ENCODE measurements at regions not wholly inside any gene's neighbourhood (a gene's known extent, or its start where the extent isn't known, plus 50 kb on each side); places are given as distances from the start of the nearest gene placed in this dataset.

DNA sequence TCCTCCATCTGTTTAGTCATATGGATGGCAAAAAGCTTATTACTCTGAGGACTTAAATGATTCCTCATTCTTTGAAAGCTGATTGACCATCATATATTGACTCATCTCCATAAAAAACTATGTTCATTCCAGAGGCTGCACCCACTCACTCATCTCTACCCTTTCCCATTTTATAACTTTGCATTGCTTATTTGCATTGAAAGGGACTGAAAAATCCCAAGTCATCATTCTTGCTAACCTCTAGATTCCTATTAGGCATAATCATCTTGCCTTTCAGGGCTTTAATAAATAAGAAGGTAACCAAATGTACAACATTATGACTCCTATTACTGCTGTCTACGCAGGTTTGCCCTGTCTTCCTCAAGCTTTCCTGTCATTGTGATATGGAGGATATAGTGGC, 1180.3 kb upstream of the B3GALT2 start:
- no peaks in the 10 kb centered on the region for H3K4me1 ChIP-seq (ENCODE audit: insufficient read depth, low read length)
- H3K4me3 ChIP-seq (ENCODE audit: low read depth in 1 of 2, low read length in 2 of 2), result no peak overlapping the region
- DNase-seq (no peak), ATAC-seq (ENCODE audit: insufficient read depth, low read depth) (no peak)
- H3K79me2 ChIP-seq (ENCODE audit: insufficient read depth, low read length), result no peaks in the 10 kb centered on the region
- H3K9ac ChIP-seq (ENCODE audit: low read depth, low read length), result no peak overlapping the region
- no peak overlapping the region for H2AFZ ChIP-seq (ENCODE audit: low read depth, low read length)
- no peak overlapping the region for H3K4me2 ChIP-seq (ENCODE audit: insufficient read depth, low read length)
- no peaks in the 10 kb centered on the region for H3K36me3 ChIP-seq (ENCODE audit: insufficient read depth, low read length)
- no peaks in the 10 kb centered on the region for H4K20me1 ChIP-seq (ENCODE audit: insufficient read depth, low read length)
- no peaks in the 10 kb centered on the region for H3K27me3 ChIP-seq (ENCODE audit: insufficient read depth, low read length, poor library complexity)
- TF ChIP-seq EZH2 (IDR thresholded peaks at IDR 0.05; ENCODE audit: borderline replicate concordance, low read depth, low read length, severe bottlenecking), result no peak
- TF ChIP-seq, protein P1, sequence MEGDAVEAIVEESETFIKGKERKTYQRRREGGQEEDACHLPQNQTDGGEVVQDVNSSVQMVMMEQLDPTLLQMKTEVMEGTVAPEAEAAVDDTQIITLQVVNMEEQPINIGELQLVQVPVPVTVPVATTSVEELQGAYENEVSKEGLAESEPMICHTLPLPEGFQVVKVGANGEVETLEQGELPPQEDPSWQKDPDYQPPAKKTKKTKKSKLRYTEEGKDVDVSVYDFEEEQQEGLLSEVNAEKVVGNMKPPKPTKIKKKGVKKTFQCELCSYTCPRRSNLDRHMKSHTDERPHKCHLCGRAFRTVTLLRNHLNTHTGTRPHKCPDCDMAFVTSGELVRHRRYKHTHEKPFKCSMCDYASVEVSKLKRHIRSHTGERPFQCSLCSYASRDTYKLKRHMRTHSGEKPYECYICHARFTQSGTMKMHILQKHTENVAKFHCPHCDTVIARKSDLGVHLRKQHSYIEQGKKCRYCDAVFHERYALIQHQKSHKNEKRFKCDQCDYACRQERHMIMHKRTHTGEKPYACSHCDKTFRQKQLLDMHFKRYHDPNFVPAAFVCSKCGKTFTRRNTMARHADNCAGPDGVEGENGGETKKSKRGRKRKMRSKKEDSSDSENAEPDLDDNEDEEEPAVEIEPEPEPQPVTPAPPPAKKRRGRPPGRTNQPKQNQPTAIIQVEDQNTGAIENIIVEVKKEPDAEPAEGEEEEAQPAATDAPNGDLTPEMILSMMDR (IDR thresholded peaks at IDR 0.05; ENCODE audit: borderline replicate concordance, extremely low read depth, low read length, poor library complexity, severe bottlenecking), result no peak
- H3K9me3 ChIP-seq (ENCODE audit: insufficient read depth, low read length, severe bottlenecking), result no peaks in the 10 kb centered on the region
- H3K27ac ChIP-seq (ENCODE audit: low read length), result no peak overlapping the region

DNA sequence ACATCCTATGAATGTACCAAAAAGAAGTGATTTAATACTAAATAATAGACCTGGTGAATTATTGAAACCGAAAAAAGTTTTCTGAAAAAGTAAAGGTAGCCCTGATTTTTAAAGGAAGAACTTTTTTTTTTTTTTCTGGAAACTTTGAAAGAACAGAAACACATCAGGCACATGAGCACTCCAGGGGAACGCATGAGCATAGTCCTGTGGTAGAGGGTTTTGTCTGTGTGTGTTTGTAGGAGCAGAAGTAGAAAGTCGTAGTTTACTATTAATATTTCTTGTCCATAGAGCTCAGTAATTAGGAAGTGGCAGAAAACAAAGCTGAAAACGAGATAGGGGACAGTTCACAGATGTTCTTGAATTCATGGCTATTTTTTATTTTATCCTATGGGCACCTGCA, 1175.9 kb upstream of the B3GALT2 start:
- no peak for DNase-seq
- no peaks in the 10 kb centered on the region for H3K27me3 ChIP-seq (ENCODE audit: insufficient read depth, low read length, poor library complexity)
- H3K27ac ChIP-seq (ENCODE audit: low read length), result no peak overlapping the region
- no peak overlapping the region for H3K4me3 ChIP-seq (ENCODE audit: low read depth in 1 of 2, low read length in 2 of 2)
- no peak overlapping the region for H3K4me2 ChIP-seq (ENCODE audit: insufficient read depth, low read length)
- H3K79me2 ChIP-seq (ENCODE audit: insufficient read depth, low read length), result no peaks in the 10 kb centered on the region
- no peak overlapping the region for H2AFZ ChIP-seq (ENCODE audit: low read depth, low read length)
- H3K9ac ChIP-seq (ENCODE audit: low read depth, low read length), result no peak overlapping the region
- no peaks in the 10 kb centered on the region for H4K20me1 ChIP-seq (ENCODE audit: insufficient read depth, low read length)
- H3K9me3 ChIP-seq (ENCODE audit: insufficient read depth, low read length, severe bottlenecking), result no peaks in the 10 kb centered on the region
- TF ChIP-seq, protein P1 (IDR thresholded peaks at IDR 0.05; ENCODE audit: borderline replicate concordance, extremely low read depth, low read length, poor library complexity, severe bottlenecking), result no peak
- no peak for TF ChIP-seq EZH2 (IDR thresholded peaks at IDR 0.05; ENCODE audit: borderline replicate concordance, low read depth, low read length, severe bottlenecking)
- no peaks in the 10 kb centered on the region for H3K36me3 ChIP-seq (ENCODE audit: insufficient read depth, low read length)
- no peak for ATAC-seq (ENCODE audit: insufficient read depth, low read depth)
- no peaks in the 10 kb centered on the region for H3K4me1 ChIP-seq (ENCODE audit: insufficient read depth, low read length)

DNA sequence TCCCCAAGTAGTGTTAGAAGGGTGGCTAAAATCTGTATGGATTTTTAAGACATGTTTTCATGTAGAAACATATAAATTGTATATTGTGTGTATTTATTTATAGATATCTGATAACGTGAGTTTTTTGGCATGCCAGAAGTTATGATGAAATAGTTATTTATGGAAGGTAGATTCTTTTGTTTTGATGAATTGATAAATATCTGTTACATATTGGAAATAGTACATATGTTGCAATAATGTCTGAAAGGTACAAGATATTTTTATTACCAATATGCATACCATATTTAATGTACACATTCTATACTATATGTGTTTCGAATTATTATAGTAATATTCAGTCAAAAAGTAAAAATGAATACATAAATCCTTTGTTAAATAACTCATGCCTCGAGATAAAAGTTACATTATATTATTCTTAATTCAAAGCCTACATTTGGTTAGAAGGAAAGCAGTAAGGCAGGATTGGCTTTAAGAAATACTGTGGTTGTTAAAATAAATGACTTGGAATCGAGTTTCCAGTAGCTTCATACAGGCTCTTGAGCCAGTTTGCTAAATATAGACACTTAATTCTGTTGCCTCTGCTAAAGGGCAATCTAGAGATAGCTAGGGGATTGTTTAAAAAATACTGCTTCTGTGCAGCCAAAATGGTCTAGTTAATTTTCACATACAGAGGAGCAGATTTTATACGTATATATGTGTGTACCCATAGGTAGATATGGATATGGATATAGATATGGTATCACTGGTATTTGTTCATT, 1175.1 kb upstream of the B3GALT2 start:
- Histone ChIP-seq H2AFZ (ENCODE audit: low read depth, low read length) (no peak overlapping the region), H3K4me1 (ENCODE audit: insufficient read depth, low read length) (no peaks in the 10 kb centered on the region), H4K20me1 (ENCODE audit: insufficient read depth, low read length) (no peaks in the 10 kb centered on the region), H3K36me3 (ENCODE audit: insufficient read depth, low read length) (no peaks in the 10 kb centered on the region), H3K9me3 (ENCODE audit: insufficient read depth, low read length, severe bottlenecking) (no peaks in the 10 kb centered on the region), H3K4me2 (ENCODE audit: insufficient read depth, low read length) (no peak overlapping the region), H3K27me3 (ENCODE audit: insufficient read depth, low read length, poor library complexity) (no peaks in the 10 kb centered on the region), H3K79me2 (ENCODE audit: insufficient read depth, low read length) (no peaks in the 10 kb centered on the region), H3K9ac (ENCODE audit: low read depth, low read length) (no peak overlapping the region), H3K27ac (ENCODE audit: low read length) (no peak overlapping the region), H3K4me3 (ENCODE audit: low read depth in 1 of 2, low read length in 2 of 2) (no peak overlapping the region)
- DNase-seq (no peak), ATAC-seq (ENCODE audit: insufficient read depth, low read depth) (no peak)
- TF ChIP-seq EZH2 (IDR thresholded peaks at IDR 0.05; ENCODE audit: borderline replicate concordance, low read depth, low read length, severe bottlenecking), result no peak
- TF ChIP-seq, protein P1 (IDR thresholded peaks at IDR 0.05; ENCODE audit: borderline replicate concordance, extremely low read depth, low read length, poor library complexity, severe bottlenecking), result no peak
